GM12872 (cell line): ENCODE measurements at regions not wholly inside any gene's neighbourhood (a gene's known extent, or its start where the extent isn't known, plus 50 kb on each side); places are given as distances from the start of the nearest gene placed in this dataset.

Experiments
- CTCF ChIP-seq: IDR thresholded peaks from 3 replicates; pipeline ENCODE4 v1.5.1; 2011; ENCODE audit warnings: low read depth, mild to moderate bottlenecking, low read length, moderate library complexity; ENCODE audit not compliant: insufficient read depth

- no peak for TF ChIP-seq CTCF
Observed at GRCh38 chr10:80894311-80894791, 356.6 kb downstream of the SH2D4B start.

- TF ChIP-seq CTCF, result no peak
Observed at GRCh38 chr10:80894797-80895467, 357.2 kb downstream of the SH2D4B start.

GRCh38 chr10:80896076-80896475 lies 358.4 kb downstream of the SH2D4B start:
- no peak for TF ChIP-seq CTCF

- no peak for TF ChIP-seq CTCF
Observed at GRCh38 chr10:80896959-80897358, 359.3 kb downstream of the SH2D4B start.

- TF ChIP-seq CTCF, result no peak
Observed at GRCh38 chr10:80900661-80901060, 363.0 kb downstream of the SH2D4B start.

- TF ChIP-seq CTCF, result no peak
Observed at GRCh38 chr10:80908611-80909010, 370.9 kb downstream of the SH2D4B start.

GRCh38 chr10:80909254-80909653 lies 371.6 kb downstream of the SH2D4B start:
- no peak for TF ChIP-seq CTCF
